ENCODE measurements at regions not wholly inside any gene's neighbourhood (a gene's known extent, or its start where the extent isn't known, plus 50 kb on each side); places are given as distances from the start of the nearest gene placed in this dataset.

DNA sequence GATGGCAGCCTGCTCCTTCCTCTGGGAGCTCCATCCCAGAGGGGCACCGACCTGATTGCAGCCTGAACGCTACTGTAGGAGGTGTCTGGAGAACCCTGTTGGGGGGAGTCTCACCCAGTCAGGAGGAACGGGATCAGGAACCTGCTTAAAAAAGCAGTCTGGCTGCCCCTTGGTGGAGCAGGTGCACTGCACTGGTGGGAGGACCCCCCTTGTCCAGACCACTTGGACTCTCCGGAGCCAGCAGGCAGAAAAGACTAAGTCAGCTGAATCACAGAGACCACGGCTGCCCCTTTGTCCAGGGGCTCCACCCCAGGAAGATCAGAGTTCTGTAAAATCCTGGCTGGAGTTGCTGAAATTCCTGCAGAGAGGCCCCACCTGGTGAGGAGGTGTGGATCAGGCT is 67.3 kb upstream of the MAGEB18 start:
- no peak for DNase-seq

GRCh38 chrX:26071618-26072017 is 66.5 kb upstream of the MAGEB18 start:
- no peak for DNase-seq

- DNase-seq: no peak
These were observed 55.0 kb upstream of the MAGEB18 start for GRCh38 chrX:26083093-26083492.
